SK-N-SH (cell line): ENCODE measurements at regions not wholly inside any gene's neighbourhood (a gene's known extent, or its start where the extent isn't known, plus 50 kb on each side); places are given as distances from the start of the nearest gene placed in this dataset.

Source experiments
- NRF1 ChIP-seq: IDR thresholded peaks from 2 replicates; pipeline ENCODE4 v1.6.1; 2012; ENCODE audit warnings: low read depth, mild to moderate bottlenecking, low read length
- SIN3A ChIP-seq: IDR thresholded peaks from 2 replicates; pipeline ENCODE4 v1.6.1; 2012; ENCODE audit warnings: low read depth, mild to moderate bottlenecking, low read length, moderate library complexity, borderline replicate concordance
- TF ChIP-seq, protein P1 (sequence below): fragments of 200-600 bp; sonication (generic); IDR thresholded peaks from 2 replicates; pipeline ENCODE4 v1.6.1; 2017; ENCODE audit warnings: antibody characterized with exemption, mild to moderate bottlenecking, moderate library complexity
- TF ChIP-seq, protein P2 (sequence below): fragments of 150-350 bp; IDR thresholded peaks from 2 replicates; pipeline ENCODE4 v1.6.1; 2017; ENCODE audit warnings: antibody characterized with exemption, low read length, low read depth, borderline replicate concordance

DNA sequence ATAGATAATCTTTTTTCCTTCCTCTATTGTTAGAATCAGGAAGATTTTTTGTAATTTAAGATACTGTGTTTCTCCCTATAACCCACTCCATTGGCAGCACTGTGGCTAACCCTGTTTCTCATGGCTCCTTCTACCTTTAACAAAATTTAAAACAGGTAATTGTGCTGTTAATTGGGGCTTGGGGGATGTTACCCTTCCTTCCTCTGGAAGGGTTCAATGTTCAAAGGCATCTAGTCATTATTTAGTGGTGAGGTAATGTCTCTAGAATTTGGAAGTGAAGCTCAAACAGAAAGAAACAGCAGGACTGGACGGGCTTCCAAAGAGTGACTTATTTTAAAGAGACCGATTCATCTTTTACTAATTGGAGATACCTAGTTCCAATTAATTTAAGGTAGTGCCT lies 166.4 kb downstream of the TRIML1 start:
- TF ChIP-seq, protein P1, sequence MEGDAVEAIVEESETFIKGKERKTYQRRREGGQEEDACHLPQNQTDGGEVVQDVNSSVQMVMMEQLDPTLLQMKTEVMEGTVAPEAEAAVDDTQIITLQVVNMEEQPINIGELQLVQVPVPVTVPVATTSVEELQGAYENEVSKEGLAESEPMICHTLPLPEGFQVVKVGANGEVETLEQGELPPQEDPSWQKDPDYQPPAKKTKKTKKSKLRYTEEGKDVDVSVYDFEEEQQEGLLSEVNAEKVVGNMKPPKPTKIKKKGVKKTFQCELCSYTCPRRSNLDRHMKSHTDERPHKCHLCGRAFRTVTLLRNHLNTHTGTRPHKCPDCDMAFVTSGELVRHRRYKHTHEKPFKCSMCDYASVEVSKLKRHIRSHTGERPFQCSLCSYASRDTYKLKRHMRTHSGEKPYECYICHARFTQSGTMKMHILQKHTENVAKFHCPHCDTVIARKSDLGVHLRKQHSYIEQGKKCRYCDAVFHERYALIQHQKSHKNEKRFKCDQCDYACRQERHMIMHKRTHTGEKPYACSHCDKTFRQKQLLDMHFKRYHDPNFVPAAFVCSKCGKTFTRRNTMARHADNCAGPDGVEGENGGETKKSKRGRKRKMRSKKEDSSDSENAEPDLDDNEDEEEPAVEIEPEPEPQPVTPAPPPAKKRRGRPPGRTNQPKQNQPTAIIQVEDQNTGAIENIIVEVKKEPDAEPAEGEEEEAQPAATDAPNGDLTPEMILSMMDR = no peak
- no peak for TF ChIP-seq SIN3A
- TF ChIP-seq, protein P2, sequence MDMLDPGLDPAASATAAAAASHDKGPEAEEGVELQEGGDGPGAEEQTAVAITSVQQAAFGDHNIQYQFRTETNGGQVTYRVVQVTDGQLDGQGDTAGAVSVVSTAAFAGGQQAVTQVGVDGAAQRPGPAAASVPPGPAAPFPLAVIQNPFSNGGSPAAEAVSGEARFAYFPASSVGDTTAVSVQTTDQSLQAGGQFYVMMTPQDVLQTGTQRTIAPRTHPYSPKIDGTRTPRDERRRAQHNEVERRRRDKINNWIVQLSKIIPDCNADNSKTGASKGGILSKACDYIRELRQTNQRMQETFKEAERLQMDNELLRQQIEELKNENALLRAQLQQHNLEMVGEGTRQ = no peak
- no peak for TF ChIP-seq NRF1
